ES-I3 (cell line): ENCODE measurements at regions not wholly inside any gene's neighbourhood (a gene's known extent, or its start where the extent isn't known, plus 50 kb on each side); places are given as distances from the start of the nearest gene placed in this dataset.

ENCODE experiments used
- H3K36me3 ChIP-seq: 2 replicates; pipeline ENCODE4 v1.6.1; 2013; ENCODE audit warnings: mild to moderate bottlenecking, low read length, control low read depth, moderate library complexity; ENCODE audit not compliant: insufficient read depth
- H3K4me1 ChIP-seq: 2 replicates; pipeline ENCODE4 v1.6.1; 2013; ENCODE audit warnings: mild to moderate bottlenecking, control low read depth, low read length; ENCODE audit not compliant: insufficient read depth
- H3K9ac ChIP-seq: 2 replicates; pipeline ENCODE4 v1.6.1; 2013; ENCODE audit warnings: low read depth, mild to moderate bottlenecking, low read length, moderate library complexity
- H3K9me3 ChIP-seq: 2 replicates; pipeline ENCODE4 v1.6.1; 2013; ENCODE audit warnings: mild to moderate bottlenecking, low read length, moderate library complexity; ENCODE audit not compliant: control insufficient read depth, insufficient read depth

DNA sequence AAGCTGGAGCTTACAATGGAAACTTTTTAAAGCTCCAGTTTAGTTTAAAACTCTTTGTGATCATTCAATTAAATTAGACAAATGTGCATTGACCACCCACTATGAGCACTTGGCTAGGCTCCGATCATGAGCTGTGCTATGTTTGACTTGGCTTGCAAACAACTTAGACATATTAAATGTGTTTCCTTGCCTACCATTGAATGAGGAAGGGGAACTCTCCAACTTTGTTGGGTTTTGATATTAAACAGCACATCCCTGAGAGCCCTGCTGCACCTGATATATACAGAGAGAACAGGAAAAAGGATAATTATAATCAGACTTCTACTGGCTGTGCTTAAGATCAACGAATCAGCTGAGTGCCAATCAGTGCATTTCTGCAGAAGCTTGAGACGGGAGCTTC, 71.4 kb upstream of the ADGRL3 start:
- H3K9me3 ChIP-seq, result 0 out of 2 replicates have a peak, but pooled peaks cover 5% of the 10 kb centered on the region
- H3K4me1 ChIP-seq, result no peaks in the 10 kb centered on the region
- no peaks in the 10 kb centered on the region for H3K36me3 ChIP-seq
- no peak overlapping the region for H3K9ac ChIP-seq

- H3K9me3 ChIP-seq, result no peaks in the 10 kb centered on the region
- no peak overlapping the region for H3K9ac ChIP-seq
- H3K4me1 ChIP-seq, result no peaks in the 10 kb centered on the region
- H3K36me3 ChIP-seq, result no peaks in the 10 kb centered on the region
Measured at GRCh38 chr4:61129971-61130370, 70.2 kb upstream of the ADGRL3 start.

DNA sequence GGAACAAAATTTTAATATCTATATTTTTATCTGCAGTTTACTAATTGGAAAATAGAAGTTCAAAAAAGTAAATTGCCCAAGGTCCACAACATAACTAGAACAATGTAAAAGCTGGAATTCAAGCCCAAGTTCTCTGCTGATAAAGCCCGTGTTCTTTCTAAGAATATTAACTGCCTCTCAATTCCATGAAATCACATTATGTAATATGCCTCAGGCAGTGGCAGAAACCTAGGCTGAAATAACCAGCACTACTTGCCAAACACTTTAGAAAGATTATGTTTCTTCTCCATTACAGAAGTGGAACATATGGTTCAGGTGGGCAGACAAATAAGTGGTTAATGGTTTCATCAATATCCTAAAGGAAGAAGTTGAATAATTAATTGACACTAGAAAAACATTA, 56.7 kb upstream of the ADGRL3 start:
- H3K4me1 ChIP-seq, result 0 out of 2 replicates have a peak, but pooled peaks cover 4% of the 10 kb centered on the region
- no peaks in the 10 kb centered on the region for H3K36me3 ChIP-seq
- no peaks in the 10 kb centered on the region for H3K9me3 ChIP-seq
- no peak overlapping the region for H3K9ac ChIP-seq

- no peaks in the 10 kb centered on the region; the same call in 1 of the 2 replicates for H3K4me1 ChIP-seq
- no peaks in the 10 kb centered on the region for H3K9me3 ChIP-seq
- no peaks in the 10 kb centered on the region for H3K36me3 ChIP-seq
- H3K9ac ChIP-seq, result no peak overlapping the region
Measured at GRCh38 chr4:61149278-61149677, 50.8 kb upstream of the ADGRL3 start.
